Umbilical cord (tissue), 1 donor: ENCODE measurements at regions not wholly inside any gene's neighbourhood (a gene's known extent, or its start where the extent isn't known, plus 50 kb on each side); places are given as distances from the start of the nearest gene placed in this dataset.

ENCODE experiments used
- DNase-seq: peaks from one replicate; pipeline ENCODE4 v3.0.0-alpha.2; 2015; ENCODE audit warnings: low spot score

- no peak for DNase-seq
These were observed 510.3 kb upstream of the CLINT1 start for GRCh38 chr5:158369241-158369640.

- DNase-seq = no peak
These were observed 509.7 kb upstream of the CLINT1 start for GRCh38 chr5:158368686-158369085.

GRCh38 chr5:158364367-158364766 is 505.4 kb upstream of the CLINT1 start:
- DNase-seq = peak; percentile 21

GRCh38 chr5:158354958-158355357 is 496.0 kb upstream of the CLINT1 start:
- DNase-seq = no peak

GRCh38 chr5:158351485-158352125 is 492.7 kb upstream of the CLINT1 start:
- no peak for DNase-seq

GRCh38 chr5:158349987-158350386 is 491.0 kb upstream of the CLINT1 start:
- no peak for DNase-seq

GRCh38 chr5:158344376-158344775 is 485.4 kb upstream of the CLINT1 start:
- no peak for DNase-seq

GRCh38 chr5:158340608-158341007 is 481.7 kb upstream of the CLINT1 start:
- no peak for DNase-seq

GRCh38 chr5:158326256-158326655 is 467.3 kb upstream of the CLINT1 start:
- peak; percentile 17 for DNase-seq

- DNase-seq = no peak
These were observed 465.3 kb upstream of the CLINT1 start for GRCh38 chr5:158324236-158324635.

- no peak for DNase-seq
These were observed 463.7 kb upstream of the CLINT1 start for GRCh38 chr5:158322620-158323019.

- no peak for DNase-seq
These were observed 462.0 kb upstream of the CLINT1 start for GRCh38 chr5:158320934-158321333.

GRCh38 chr5:158320178-158320674 is 461.3 kb upstream of the CLINT1 start:
- DNase-seq = no peak

GRCh38 chr5:158317507-158317906 is 458.6 kb upstream of the CLINT1 start:
- DNase-seq = no peak

- no peak for DNase-seq
These were observed 455.0 kb upstream of the CLINT1 start for GRCh38 chr5:158313733-158314464.

GRCh38 chr5:158313027-158313732 is 454.2 kb upstream of the CLINT1 start:
- DNase-seq = no peak

- DNase-seq = no peak
These were observed 450.3 kb upstream of the CLINT1 start for GRCh38 chr5:158309088-158309807.

GRCh38 chr5:158308429-158309025 is 449.6 kb upstream of the CLINT1 start:
- DNase-seq = no peak

- DNase-seq = no peak
These were observed 446.9 kb upstream of the CLINT1 start for GRCh38 chr5:158305861-158306260.

- no peak for DNase-seq
These were observed 445.7 kb upstream of the CLINT1 start for GRCh38 chr5:158304607-158305006.

- no peak for DNase-seq
These were observed 444.9 kb upstream of the CLINT1 start for GRCh38 chr5:158303883-158304282.
